Esophagus muscularis mucosa (tissue), 4 donors: ENCODE measurements at regions not wholly inside any gene's neighbourhood (a gene's known extent, or its start where the extent isn't known, plus 50 kb on each side); places are given as distances from the start of the nearest gene placed in this dataset.

ENCODE experiments used
- DNase-seq: peaks from one replicate; pipeline ENCODE4 v3.0.0-alpha.2; 2017; ENCODE audit errors: extremely low spot score
- H3K27ac ChIP-seq, 4 donors: fragments of 200-600 bp; sonication (generic); replicated peaks in 1 of 4; 1 replicate in 3 of 4; 2 replicates in 1 of 4; pipeline ENCODE4 v1.5.1; 2016 to 2019; ENCODE audit warnings: mild to moderate bottlenecking in 1 of 4
- H3K27me3 ChIP-seq, 4 donors: fragments of 200-600 bp; sonication (generic); one replicate each; pipeline versions ENCODE4 v1.5.1 to v1.6.0; 2016 to 2019
- H3K36me3 ChIP-seq, 4 donors: fragments of 200-600 bp; sonication (generic); one replicate each; pipeline ENCODE4 v1.5.1; 2016 to 2019
- H3K4me1 ChIP-seq, 4 donors: fragments of 200-600 bp; sonication (generic); one replicate each; pipeline ENCODE4 v1.5.1; 2016 to 2019
- H3K4me3 ChIP-seq, 4 donors: fragments of 200-600 bp; sonication (generic); 1 replicate in 2 of 4; 2 replicates in 2 of 4; pipeline ENCODE4 v1.5.1; 2016 to 2019; ENCODE audit warnings: mild to moderate bottlenecking in 4 of 4, moderate library complexity in 1 of 4
- H3K9me3 ChIP-seq, 4 donors: fragments of 200-600 bp; sonication (generic); 1 replicate in 3 of 4; 2 replicates in 1 of 4; pipeline ENCODE4 v1.5.1; 2016 to 2019
- EP300 ChIP-seq: sonication (generic); formaldehyde crosslinking; IDR thresholded peaks from one replicate; pipeline ENCODE4 v1.6.1; 2017; ENCODE audit warnings: antibody characterized with exemption
- POLR2A ChIP-seq: fragments of 450-650 bp; IDR thresholded peaks from one replicate; pipeline ENCODE4 v1.6.1; 2017; ENCODE audit warnings: antibody characterized with exemption, moderate library complexity, mild to moderate bottlenecking, low read depth
- POLR2AphosphoS5 ChIP-seq, 2 donors: sonication (generic); formaldehyde crosslinking; IDR thresholded peaks; one replicate each; pipeline ENCODE4 v1.6.1; 2017; ENCODE audit warnings: antibody characterized with exemption in 2 of 2
- WGBS: methylation state at CpG from one replicate; pipeline ENCODE4 v1.1.5; 2018; 5-methylcytosine and 5-hydroxymethylcytosine counted together
- intact Hi-C: fragments of 100-400 bp; cut with DNase I; formaldehyde crosslinking; loops from one replicate; pipeline ENCODE4 v1.15.1; 2023
- TF ChIP-seq, protein P1 (sequence below), 3 experiments: fragments of 200-600 bp in 2 of 3; fragments of 450-650 bp in 1 of 3; sonication (generic) in 2 of 3; IDR thresholded peaks; one replicate each; pipeline ENCODE4 v1.5.1; 2017 to 2019; ENCODE audit warnings: antibody characterized with exemption in 3 of 3, mild to moderate bottlenecking in 2 of 3, moderate library complexity in 1 of 3

DNA sequence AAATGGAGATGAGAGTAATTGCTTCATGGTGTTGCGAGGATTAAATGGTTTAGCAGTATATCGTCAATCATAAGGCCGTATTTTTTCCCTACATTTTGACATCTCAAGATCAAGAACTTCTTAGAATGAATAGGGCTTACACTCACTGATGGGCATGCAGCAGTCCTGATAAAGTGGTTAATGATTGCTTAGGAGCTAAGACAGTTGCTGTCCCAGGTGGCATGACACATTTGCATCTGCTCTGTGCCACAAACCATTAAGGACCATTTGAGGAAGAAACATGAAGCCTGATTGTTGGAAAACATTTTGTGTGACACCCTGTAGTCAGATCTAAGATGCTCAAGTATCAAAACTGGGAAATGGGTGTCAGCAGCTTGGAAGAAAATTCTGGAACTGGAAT is 81.0 kb upstream of the SGIP1 start:
- intact Hi-C loops = no loop called here
- 94% methylated on average over 3 of the region's 3 CpGs for WGBS
- DNase-seq = no peak
- H3K36me3 ChIP-seq = no peaks in the 10 kb centered on the region
- H3K27ac ChIP-seq = no peak overlapping the region
- H3K27me3 ChIP-seq = no peaks in the 10 kb centered on the region
- H3K4me1 ChIP-seq = peaks cover 14 to 25% (median 19%) of the 10 kb centered on the region in 4 donors
- no peak overlapping the region for H3K4me3 ChIP-seq
- TF ChIP-seq POLR2A = no peak
- TF ChIP-seq POLR2AphosphoS5 (IDR thresholded peaks at IDR 0.05) = no peak
- TF ChIP-seq, protein P1, sequence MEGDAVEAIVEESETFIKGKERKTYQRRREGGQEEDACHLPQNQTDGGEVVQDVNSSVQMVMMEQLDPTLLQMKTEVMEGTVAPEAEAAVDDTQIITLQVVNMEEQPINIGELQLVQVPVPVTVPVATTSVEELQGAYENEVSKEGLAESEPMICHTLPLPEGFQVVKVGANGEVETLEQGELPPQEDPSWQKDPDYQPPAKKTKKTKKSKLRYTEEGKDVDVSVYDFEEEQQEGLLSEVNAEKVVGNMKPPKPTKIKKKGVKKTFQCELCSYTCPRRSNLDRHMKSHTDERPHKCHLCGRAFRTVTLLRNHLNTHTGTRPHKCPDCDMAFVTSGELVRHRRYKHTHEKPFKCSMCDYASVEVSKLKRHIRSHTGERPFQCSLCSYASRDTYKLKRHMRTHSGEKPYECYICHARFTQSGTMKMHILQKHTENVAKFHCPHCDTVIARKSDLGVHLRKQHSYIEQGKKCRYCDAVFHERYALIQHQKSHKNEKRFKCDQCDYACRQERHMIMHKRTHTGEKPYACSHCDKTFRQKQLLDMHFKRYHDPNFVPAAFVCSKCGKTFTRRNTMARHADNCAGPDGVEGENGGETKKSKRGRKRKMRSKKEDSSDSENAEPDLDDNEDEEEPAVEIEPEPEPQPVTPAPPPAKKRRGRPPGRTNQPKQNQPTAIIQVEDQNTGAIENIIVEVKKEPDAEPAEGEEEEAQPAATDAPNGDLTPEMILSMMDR (IDR thresholded peaks at IDR 0.05) = no peak
- no peak for TF ChIP-seq EP300
- H3K9me3 ChIP-seq = no peaks in the 10 kb centered on the region

DNA sequence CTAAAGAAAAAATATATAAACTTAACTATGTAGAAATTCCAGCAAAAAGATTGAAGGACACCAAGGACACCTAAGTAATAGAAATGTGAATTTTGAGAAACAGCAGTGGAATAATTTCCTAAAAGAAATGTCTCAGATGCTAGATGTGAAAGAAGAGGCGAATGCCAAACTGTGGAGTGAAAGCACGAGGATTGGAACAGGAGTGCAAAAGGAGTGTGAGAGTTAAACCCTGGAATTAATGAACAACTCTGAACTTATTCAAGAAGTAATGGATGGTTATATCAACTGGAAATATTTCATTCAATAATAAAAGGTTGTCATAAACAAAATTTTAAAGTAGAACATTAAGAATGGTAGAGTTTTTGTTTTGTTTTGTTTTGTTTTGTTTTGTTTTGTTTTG is 78.5 kb upstream of the SGIP1 start:
- DNase-seq = no peak
- 92% methylated on average over 2 of the region's 2 CpGs for WGBS
- H3K36me3 ChIP-seq = no peaks in the 10 kb centered on the region
- H3K27me3 ChIP-seq = no peaks in the 10 kb centered on the region
- TF ChIP-seq EP300 = no peak
- no peak for TF ChIP-seq POLR2AphosphoS5 (IDR thresholded peaks at IDR 0.05)
- H3K27ac ChIP-seq = no peak overlapping the region
- intact Hi-C loops = no loop called here
- H3K9me3 ChIP-seq = peaks cover 0 to 8% (median 0%) of the 10 kb centered on the region in 4 donors
- H3K4me3 ChIP-seq = no peak overlapping the region
- H3K4me1 ChIP-seq = peaks cover 6 to 10% (median 8%) of the 10 kb centered on the region in 4 donors

DNA sequence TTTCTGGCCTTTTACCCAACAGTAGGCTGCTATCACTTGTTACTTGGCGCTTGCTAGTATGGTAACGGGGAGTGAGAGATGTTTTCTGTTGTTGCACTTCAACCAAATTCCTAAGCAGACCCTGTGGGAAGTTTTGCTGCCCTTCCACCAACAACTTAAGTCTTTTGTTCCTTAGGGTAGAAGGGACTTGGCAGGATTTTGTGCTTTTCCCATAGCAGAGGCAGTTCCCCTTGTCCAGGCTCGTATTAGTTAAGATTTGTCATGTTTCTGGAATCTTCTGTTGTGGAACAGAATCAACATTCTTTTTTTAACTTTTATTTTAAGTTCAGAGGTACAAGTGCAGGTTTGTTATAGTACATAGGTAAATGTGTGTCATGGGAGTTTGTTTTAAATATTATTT is 73.2 kb upstream of the SGIP1 start:
- Histone ChIP-seq H3K36me3 (no peaks in the 10 kb centered on the region), H3K27ac (no peak overlapping the region), H3K9me3 (peaks cover 0 to 8% (median 0%) of the 10 kb centered on the region in 4 donors), H3K4me1 (no peaks in the 10 kb centered on the region), H3K4me3 (no peak overlapping the region), H3K27me3 (no peaks in the 10 kb centered on the region)
- intact Hi-C loops = no loop called here
- 90% methylated on average over 3 of the region's 3 CpGs for WGBS
- no peak for DNase-seq
- TF ChIP-seq POLR2A = no peak
- TF ChIP-seq EP300 = no peak
- TF ChIP-seq POLR2AphosphoS5 (IDR thresholded peaks at IDR 0.05) = no peak
- TF ChIP-seq, protein P1 (IDR thresholded peaks at IDR 0.05) = no peak

DNA sequence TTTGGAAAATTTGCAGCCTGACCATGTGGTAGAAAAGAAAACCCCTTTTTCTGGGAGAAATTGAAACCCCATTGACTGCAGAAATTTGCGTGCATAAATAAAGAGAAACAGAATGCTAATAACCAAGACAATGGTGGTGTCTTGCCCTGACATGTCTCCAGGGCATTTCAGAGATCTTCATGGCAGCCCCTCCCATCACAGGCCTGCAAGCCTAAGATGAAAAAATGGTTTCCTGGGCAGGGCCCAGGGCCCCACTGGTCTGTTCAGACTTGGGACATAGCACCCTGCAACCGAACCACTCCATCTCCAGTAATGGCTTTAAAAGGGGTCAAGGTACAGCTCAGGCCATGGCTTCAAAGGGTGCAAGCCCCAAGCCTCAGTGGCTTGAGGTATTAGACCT is 71.6 kb upstream of the SGIP1 start:
- intact Hi-C loops = no loop called here
- Histone ChIP-seq H3K36me3 (no peaks in the 10 kb centered on the region), H3K9me3 (peaks cover 0 to 8% (median 0%) of the 10 kb centered on the region in 4 donors), H3K27ac (no peak overlapping the region), H3K4me1 (no peaks in the 10 kb centered on the region), H3K27me3 (no peaks in the 10 kb centered on the region), H3K4me3 (no peak overlapping the region)
- 100% methylated on average over 2 of the region's 2 CpGs for WGBS
- DNase-seq = no peak
- TF ChIP-seq, protein P1 (IDR thresholded peaks at IDR 0.05) = no peak
- TF ChIP-seq EP300 (no peak), POLR2A (no peak), POLR2AphosphoS5 (IDR thresholded peaks at IDR 0.05) (no peak)

DNA sequence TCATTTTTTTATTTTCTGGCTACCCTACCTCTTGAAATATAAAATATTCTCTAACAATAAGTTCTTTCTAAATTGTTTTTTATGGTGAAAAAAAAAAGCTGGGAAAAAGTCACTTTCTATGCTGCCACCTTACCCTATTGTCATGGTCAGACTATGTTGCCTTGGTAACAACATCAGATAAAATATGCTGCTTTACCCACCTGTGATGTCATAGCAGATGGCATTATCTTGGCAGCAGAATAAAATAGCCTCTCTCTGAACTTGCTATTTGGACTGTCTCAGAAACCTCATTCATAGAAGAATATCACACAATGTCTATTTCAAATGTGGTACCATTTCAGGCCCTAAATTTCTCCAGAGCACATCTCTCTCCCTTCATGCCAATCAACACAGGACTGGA is 69.6 kb upstream of the SGIP1 start:
- TF ChIP-seq EP300 = no peak
- TF ChIP-seq, protein P1 (IDR thresholded peaks at IDR 0.05) = no peak
- no peak for TF ChIP-seq POLR2A
- TF ChIP-seq POLR2AphosphoS5 (IDR thresholded peaks at IDR 0.05) = no peak

More for the DNA sequence above, 69.6 kb upstream of the SGIP1 start:
- H3K27me3 ChIP-seq = no peaks in the 10 kb centered on the region
- no peak overlapping the region for H3K27ac ChIP-seq
- no peak for DNase-seq
- H3K36me3 ChIP-seq = no peaks in the 10 kb centered on the region
- H3K9me3 ChIP-seq = peaks cover 0 to 6% (median 0%) of the 10 kb centered on the region in 4 donors
- intact Hi-C loops = no loop called here
- H3K4me1 ChIP-seq = no peaks in the 10 kb centered on the region
- no peak overlapping the region for H3K4me3 ChIP-seq
